Frontal cortex (tissue), 3 donors: ENCODE measurements at regions not wholly inside any gene's neighbourhood (a gene's known extent, or its start where the extent isn't known, plus 50 kb on each side); places are given as distances from the start of the nearest gene placed in this dataset.
"Not testable (repeated sequence)": the region's sequence is repeated elsewhere in the genome, so short reads cannot be mapped to it uniquely, and the experiment has no call there.

Experiments
- DNase-seq, 2 donors: peaks; one replicate each; pipeline ENCODE4 v3.0.0; 2012; ENCODE audit warnings: low spot score in 2 of 2
- FAIRE-seq: peaks from 2 replicates; lab custom pipeline; 2012; peaks lifted over from hg19 to GRCh38; lab: Jason Lieb, UNC
- donor health status: control.
- donor health status: control.
- donor health status: control.

DNA sequence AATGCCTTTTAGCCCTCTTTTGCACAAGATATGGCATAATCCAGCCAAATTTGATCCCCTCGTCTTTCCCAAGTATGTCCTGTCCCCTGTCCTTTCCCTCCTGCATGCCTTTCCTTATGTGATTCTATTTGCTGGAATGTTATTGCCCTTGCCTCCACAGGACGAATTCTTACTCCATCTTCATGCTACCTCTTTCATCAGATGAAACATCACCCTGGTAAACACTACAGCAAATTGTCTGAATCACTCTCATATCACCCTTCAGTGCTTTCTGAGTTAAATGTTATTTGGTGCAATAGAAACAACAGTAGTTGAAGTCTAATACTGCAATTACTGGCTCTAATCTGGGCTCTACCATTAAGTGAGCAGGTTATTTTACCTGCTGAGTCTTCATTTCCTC is 52.2 kb upstream of the FAT1 start:
- FAIRE-seq (no peak), DNase-seq (no peak)

DNA sequence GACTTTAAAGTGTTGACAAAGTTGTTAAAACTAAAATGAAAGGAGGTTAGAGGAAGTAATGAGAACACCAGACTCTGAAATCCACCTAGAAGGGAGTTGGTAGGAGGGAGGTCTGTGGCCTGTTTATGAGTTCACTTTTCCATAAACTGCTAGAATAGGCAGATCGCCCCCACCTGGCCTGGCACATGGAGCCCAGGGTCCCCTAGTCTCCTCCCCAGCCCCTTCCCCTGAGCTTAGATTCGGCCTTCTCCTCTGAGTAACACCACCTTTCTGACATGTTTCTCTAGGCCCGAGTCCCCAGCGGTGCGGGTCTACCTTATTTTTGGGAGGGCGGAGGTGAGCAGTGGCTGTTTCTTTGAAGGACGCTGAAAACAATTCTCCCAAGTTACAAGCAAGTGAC is 54.5 kb upstream of the FAT1 start:
- no peak for FAIRE-seq
- DNase-seq, result no peak

DNA sequence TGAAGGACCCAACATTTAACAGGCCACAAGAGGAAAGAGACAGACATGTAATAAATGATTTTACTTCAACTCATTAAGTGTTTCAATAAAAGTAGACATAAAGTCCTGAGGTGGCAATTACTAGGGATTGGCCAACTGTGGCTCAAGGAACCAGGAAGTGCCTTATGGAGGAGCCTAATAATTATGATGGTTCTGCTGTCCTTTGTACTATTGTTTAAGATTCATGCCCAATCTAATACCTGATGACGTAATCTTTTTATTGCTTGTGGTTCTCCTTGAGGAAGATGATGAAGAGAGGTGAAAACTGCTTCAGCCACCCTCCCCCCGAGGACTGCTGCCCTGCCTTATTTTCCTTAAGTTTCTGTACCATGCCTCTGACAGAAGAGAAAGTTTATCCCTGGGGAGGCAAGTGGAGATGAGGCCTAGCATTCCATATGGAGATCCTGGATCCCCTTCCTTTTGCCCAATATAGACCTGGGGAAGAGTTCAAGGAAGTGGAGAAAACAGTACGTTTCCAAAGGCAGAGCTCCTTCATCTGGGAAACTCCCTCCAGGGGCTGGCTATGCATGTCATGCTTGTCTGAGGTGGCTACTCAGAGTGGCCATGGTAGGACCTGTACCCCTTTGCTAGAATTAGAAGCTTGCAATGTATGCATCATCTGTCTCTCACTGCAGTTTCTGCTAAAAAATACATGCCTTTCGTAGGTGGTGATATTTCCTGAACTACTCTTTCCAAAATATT is 56.8 kb upstream of the FAT1 start:
- DNase-seq (no peak), FAIRE-seq (no peak)

DNA sequence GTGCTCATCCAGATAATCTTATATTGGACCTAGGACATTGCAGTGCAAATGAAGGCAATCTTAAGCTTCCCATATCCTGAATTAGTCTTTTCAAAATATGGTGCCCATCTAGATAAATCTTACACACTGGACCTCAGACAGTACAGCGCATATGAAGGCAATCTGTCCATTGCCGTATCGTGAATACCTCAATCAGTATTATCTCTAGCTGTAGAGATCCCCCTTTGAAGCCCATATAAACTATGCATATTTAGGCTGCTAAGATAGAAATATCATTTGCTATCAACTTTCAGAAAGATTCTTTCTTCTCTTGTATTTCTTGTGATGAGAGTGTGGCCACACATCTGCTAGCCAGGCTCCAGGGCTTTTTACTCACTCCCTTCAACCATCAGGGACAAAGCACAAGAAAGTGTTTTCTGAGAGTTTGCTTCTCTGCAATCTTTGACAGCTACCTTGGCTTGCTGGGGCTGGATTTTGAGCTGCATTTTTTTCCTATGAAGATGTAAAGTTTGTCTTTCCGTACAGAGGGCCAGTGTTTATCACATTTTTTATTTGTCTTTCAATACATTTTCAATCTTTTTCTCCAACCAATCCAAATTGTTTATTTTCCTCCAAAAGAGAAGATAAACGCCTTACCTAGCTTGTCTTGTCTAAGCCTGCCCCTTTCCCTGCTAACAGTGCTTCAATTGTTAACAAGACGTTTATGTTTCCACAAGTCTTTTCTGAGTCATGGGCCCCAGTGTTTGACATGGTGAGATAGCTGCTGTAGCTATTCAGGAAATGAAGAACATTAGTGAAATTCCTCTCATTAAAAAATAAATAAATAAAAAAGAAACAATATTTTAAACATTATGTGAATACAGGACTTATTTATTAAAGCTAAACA is 57.6 kb upstream of the FAT1 start:
- no peak for DNase-seq
- no peak for FAIRE-seq

DNA sequence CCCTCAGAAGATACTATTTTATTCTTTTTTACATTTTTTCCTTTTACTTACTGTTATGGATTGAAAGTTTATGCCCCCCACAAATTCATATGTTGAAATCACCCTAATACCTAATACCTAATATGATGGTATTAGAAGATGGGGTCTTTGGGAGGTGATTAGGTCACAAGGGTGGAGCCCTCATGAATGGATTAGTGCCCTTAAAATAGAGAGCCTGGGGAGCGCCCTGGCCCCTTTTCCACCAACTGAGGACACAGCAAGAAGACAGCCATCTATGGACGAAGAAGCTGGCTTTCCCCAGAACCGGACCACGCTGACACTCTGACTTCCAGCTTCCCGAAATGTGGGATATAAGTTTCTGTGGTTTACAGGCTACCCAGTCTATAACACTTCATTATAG is 58.6 kb upstream of the FAT1 start:
- DNase-seq (no peak), FAIRE-seq (no peak)

DNA sequence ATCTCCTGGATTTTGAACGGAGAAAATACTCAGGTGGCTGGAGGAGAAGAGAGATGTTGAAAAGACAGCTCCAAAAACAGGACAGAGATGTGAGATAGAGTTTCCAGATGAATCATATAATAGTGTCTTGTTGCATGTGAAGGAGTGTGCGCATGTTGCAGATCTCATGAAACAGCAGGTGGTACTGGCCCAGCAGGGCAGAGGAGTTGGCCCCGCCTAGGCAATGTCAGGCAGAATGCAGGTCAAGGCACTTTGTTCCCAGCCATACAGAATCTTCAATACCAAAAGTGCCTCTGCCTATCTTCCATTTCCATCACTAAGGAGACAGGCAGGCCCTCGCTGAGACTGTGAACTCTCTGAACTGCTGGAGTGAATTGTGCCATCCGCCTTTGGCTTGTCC is 63.9 kb upstream of the FAT1 start:
- FAIRE-seq, result no peak
- no peak for DNase-seq

DNA sequence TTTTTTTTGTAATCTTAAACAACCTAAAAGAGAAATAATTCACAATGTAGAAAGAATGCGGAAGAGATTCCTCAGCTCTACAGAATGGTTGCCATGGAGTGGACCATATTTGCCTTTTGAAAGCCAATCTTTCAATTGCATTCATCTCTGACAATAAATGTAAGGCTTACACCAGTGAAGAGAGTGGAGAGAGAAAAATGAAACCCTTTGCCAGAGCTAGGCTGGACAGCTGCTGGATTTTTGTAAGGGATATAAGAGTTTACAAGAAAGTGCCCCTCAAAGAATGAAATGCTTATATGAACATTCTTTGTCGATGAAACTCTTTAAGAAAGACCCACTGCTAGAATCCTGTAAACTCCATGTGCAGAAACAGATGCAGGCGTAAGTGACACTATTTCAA is 66.0 kb upstream of the FAT1 start:
- FAIRE-seq, result no peak
- no peak for DNase-seq

DNA sequence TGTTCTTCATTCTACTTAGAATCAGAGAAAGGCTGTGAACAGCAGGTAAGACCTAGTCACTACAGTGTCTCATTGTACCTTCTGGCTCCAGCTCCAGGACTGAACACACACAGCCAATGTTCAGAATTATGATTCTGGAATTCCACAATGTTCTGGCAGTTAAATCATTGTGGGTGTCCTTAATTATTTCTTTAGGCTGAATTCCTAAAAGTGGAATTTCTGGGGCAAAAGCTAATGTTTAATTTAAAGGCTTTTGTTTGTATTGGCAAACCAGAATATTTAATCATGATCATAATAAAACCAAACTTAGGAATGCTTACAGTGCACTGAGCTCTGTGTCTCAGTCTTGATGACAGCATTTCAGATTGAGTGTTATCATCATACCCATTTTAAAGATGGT is 67.0 kb upstream of the FAT1 start:
- no peak for DNase-seq
- no peak for FAIRE-seq

DNA sequence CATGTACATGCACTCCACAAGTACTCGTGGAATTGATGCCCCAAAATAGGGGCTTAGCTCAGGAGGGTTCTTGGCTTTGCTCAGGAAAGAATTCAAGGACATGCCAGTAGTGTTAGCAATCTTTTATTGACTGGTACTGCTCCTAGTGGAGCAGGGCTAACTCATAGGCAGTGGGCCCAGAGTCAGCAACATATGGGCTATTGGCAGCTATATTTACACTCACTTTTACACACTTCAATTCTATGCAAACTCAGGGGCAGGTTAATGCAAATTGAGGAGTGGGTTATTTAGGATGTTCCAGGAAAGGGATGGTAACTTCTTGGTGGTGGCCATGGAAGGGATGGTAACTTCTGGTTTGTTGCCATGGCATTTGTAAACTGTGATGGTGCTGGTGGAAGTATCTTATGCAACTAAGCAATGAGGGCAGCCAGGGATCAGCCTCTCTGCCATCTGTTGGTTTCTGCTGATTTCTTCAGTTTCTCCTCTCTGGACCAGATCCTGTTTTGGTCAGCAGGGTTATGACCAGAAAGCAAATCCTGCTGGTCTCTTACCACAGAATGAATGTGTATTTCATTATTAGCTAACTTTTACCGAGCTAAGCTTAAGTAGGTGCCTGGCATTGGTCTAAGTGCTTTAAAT is 69.2 kb upstream of the FAT1 start:
- no peak for DNase-seq
- no peak for FAIRE-seq

DNA sequence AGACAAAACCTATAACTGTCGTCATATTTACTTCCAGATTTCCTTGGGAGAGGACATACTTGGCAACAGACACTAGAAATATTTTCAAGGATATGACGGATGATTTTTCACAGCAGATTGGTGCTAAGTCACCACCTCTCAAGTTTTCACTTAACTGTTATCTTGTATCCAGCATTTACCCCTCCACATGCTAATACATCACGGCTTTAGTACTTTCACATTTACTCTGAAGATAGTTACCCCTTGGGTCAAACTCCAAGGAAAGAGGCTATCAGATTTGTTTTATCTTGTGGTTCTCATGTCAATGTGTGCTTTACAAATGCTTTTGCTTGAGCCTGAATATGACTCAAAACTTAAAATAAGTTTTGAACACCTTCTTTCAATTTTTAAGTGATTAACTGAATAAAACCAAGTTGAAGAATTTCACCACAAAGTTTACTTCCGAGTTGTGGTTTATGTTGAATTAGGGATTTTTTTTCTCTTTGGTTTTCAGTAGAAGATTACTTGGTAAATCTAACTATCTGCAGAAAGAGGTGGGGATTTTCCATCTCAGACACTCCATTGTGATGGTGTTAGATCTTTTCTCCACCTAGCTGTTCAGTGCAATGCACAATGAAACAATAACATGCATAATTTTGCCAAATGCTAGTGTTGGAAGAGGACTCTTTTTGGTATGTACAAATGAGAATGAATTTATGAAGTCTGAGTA is 75.4 kb upstream of the FAT1 start:
- DNase-seq (no peak), FAIRE-seq (no peak)

DNA sequence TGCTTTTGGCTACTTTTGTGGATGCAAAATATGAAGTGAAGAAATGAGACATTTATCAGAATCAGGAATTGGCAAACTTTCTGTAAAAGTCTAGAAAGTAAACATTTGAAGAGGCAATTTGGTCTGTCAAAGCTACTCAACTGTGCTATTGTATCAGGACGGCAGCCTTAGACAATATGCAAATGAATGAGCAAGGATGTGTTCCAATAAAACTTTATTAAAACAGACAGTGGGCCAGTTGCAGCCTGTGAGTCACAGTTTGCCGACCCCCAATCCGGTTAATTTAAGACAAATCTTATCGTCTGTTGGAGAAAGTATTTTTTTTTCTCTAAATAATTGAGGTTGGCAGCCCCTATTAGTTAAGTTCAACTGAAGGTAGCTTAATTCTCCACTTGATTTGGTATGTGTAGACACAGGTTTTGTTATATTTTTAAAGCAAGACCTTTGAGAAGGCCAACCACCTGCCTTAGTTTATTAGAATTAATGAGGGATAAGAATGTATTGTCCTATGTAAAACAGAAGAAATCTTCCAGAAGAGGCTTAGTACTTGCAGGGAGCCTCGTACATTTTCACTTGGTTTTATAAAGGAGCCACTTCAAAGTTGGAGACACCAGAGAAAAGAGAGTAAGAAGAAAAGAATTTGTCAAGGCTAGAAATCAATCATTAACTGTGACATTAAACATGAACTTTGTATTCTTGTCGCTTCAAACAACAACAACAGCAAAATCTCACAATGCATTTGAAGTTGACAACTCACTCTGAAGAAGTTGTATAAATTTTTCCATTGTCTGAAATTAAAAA is 81.6 kb upstream of the FAT1 start:
- DNase-seq (no peak), FAIRE-seq (no peak)

DNA sequence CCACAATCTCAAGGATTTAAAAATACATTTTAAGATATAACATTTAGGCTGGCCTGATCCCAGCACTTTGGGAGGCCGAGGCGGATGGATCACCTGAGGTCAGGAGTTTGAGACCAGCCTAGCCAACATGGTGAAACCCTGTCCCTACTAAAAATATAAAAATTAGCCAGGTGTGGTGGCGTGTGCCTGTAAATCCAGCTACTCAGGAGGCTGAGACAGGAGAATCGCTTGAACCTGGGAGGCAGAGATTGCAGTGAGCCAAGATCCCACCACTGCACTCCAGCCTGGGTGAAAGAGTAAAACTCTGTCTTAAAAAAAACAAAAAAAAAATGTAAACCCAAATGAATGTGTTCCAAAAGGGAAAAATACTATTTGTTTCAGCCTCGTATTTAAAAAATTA is 82.3 kb upstream of the FAT1 start:
- not testable (repeated sequence) for FAIRE-seq, DNase-seq

DNA sequence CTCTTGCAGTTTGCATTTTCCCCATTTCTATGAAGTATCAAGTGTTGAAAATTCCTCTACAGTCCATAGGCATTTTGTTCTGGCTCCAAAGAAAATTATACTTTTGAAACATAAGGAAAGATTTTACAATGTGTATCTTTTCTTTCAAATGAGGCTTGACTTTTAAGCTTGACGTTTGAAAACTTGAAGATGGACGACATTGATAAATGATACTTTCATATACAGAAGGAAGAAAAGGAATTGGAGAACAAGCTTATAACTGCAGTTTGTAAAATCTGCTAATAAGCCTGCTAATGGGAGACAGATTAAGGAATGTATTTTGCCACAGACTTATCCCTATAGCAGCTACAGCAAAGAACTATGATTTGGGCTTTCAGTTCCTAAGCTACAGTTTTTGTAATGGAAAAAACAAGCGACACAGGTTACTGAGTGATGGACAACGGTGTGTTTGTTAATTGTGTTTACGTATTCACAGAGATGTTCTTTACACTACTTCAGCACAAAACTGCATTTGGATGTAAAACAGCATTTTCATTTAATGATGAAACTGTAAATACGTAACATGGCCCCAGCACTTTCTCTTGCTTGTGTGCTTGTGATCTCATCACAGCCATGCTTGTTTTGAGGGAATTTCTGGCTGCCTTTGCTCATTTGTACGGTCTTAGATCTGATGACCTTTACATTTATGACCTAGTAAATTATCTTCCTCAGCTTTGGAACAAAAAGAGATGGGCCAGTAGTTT is 83.2 kb upstream of the FAT1 start:
- FAIRE-seq (no peak), DNase-seq (no peak)

DNA sequence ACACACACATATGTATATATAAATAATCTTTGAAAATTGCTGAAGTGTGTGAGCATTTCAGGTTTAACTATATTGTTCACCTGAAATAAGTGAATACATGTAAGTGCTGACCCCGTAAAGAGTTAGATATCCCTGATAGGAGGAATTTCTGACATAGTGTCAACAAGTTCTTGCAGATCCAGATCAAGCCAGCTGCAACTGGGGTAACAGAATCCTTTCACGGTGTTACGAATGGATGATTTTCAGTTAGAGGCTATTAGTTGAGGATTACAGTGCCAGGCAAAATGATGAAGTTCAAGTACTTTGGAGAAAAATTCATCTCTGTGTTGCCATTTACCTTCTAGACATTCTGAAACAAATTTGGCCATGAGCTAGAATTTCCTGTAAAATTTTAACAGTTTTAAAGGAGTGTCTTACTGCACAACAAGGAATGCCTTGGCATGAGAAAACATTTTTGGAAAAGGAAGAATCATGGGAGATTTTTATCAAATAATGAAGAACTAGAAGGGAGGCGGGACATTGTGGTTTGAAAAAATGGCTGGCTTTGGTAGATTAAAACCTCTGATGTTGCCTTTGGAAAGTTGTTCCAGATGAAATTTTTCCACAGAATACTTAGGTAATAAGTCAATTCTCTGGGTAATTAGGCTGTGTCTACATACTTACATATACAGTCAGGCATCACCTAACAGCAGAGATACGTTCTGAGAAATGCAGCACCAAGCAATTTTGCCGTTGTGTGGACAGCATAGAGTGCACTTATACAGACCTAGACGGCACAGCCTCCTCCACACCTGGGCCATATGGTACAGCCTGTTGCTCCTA is 84.4 kb upstream of the FAT1 start:
- no peak for DNase-seq
- FAIRE-seq, result no peak

DNA sequence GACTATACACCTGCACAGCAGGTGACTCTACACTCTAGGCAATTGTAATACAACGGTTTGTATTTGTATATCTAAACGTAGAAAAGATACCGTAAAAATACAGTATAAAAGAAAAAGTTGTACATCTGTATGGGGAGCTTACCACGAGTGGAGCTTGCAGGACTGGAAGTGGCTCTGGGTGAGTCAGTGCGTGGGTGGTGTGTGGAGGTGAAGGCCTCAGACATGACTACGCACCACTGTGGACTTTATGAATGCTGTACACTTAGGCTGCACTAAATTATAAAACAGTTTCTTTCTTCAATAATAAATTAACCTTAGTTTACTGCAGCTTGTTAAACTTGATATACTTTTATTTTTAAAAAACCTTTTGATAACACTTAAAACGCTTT is 85.0 kb upstream of the FAT1 start:
- DNase-seq, result no peak
- no peak for FAIRE-seq

DNA sequence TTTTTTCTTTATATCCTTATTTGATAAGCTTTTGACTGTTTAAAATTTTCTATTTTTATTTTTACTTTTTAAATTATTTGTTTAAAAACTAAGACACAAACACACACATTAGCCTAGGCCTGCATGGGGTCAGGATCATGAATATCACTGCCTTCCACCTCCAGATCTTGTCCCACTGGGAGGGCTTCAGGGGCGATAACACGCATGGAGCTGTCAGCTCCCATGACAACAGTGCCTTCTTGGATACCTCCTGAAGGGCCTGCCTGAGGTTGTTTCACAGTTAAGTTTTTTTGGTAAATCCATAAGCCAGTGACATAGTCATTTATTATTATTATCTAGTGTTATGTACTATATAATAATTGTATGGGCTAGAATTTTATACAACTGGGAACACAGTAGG is 85.4 kb upstream of the FAT1 start:
- FAIRE-seq, result no peak
- no peak for DNase-seq

DNA sequence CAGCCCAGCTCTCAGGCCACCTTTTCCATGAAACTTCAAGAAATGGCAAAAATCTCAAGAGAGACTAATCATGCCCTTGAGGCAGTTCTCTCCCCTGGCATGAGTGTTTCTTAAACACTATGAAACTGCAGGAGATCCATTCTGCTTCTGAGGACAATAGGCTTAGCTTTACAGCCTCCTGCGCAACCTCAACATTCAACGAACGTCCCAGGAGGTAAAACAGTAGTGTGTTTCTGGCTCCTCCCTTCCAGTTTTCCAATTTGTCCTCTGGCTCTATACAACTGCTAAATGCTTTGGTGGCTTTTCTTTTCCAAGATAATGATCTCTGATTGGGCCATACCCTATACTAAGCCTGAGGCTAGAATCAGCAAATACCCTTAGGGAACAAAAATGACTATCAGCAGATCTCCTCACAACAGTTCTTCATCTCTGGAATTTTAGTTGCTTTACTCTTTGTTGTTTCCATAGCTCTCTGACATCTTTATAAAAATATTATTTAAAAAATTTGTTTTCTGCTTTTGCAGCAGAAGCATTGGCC is 87.0 kb upstream of the FAT1 start:
- no peak for DNase-seq
- no peak for FAIRE-seq

DNA sequence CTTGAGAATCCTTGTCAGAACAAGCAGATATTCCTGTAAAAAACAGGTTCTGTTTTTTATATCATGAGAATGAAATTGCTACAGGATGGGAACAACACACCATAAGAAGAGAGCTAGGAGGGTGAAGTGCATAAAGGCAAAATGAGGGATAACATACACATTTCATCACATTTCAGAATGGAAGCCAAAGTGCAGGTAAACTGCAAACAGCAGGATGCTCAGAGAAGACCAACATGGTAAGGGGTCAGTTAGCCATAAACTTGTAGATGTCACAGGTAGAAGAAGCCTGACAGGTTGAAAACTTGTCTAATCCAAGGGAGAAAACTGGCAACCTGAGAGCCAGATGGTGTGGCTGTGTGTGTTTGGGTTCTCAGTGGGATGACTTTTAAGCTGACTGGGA is 88.9 kb upstream of the FAT1 start:
- FAIRE-seq (no peak), DNase-seq (no peak)
